ENCODE measurements at regions not wholly inside any gene's neighbourhood (a gene's known extent, or its start where the extent isn't known, plus 50 kb on each side); places are given as distances from the start of the nearest gene placed in this dataset.

GRCh38 chr21:15259824-15260223, 195.0 kb upstream of the NRIP1 start:
- Histone ChIP-seq H3K27ac (no peak overlapping the region), H3K4me1 (no peaks in the 10 kb centered on the region), H3K9me3 (no peaks in the 10 kb centered on the region), H3K4me3 (no peak overlapping the region), H3K27me3 (no peaks in the 10 kb centered on the region), H3K36me3 (no peaks in the 10 kb centered on the region)
- TF ChIP-seq EP300 (IDR thresholded peaks at IDR 0.05) (no peak), POLR2A (IDR thresholded peaks at IDR 0.05) (no peak), POLR2AphosphoS5 (IDR thresholded peaks at IDR 0.05) (no peak), CTCF (IDR thresholded peaks at IDR 0.05) (no peak)
- 92 to 93% methylated on average over 1 of the region's 1 CpG for WGBS, 2 donors
- DNase-seq (no peak), ATAC-seq (ENCODE audit: low FRiP score in 2 of 2) (no peak)

GRCh38 chr21:15260604-15261003, 195.8 kb upstream of the NRIP1 start:
- Histone ChIP-seq H3K4me1 (no peaks in the 10 kb centered on the region), H3K36me3 (no peaks in the 10 kb centered on the region), H3K4me3 (no peak overlapping the region), H3K27me3 (no peaks in the 10 kb centered on the region), H3K27ac (no peak overlapping the region), H3K9me3 (no peaks in the 10 kb centered on the region)
- no peak for DNase-seq
- TF ChIP-seq EP300 (IDR thresholded peaks at IDR 0.05) (no peak), CTCF (IDR thresholded peaks at IDR 0.05) (no peak), POLR2AphosphoS5 (IDR thresholded peaks at IDR 0.05) (no peak), POLR2A (IDR thresholded peaks at IDR 0.05) (no peak)
- WGBS, 2 donors, result 91 to 93% methylated on average over 4 of the region's 4 CpGs
- no peak for ATAC-seq (ENCODE audit: low FRiP score in 2 of 2)

DNA sequence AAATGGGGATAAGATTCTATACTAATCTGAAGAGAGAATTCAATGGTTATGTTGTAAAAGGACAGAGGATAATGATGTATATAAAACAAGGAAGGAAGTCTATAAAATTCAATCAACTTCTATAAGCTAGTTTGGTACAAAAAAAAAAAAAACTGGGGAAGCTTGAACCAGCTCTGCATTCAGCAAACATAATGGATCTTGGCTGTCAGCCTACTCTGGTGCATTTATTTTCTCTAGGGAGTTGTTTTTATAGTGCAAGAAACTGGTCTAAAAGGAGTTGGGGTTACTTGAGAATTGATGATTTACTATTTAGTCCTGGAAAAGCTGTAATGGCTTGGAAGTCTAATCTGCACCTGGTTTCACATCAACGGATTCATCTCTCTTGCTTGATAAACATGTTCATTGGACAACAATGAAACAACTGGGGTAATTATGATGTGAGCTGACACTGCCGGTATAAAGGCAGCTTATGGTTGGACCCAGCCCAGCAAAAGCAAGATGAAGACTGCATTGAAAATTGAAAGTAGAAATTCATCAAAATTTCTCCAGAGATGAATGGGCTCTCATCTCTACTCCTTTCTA, 199.4 kb upstream of the NRIP1 start:
- Histone ChIP-seq H3K9me3 (no peaks in the 10 kb centered on the region), H3K36me3 (no peaks in the 10 kb centered on the region), H3K27me3 (no peaks in the 10 kb centered on the region), H3K4me3 (no peak overlapping the region), H3K27ac (no peak overlapping the region), H3K4me1 (no peaks in the 10 kb centered on the region)
- DNase-seq, result no peak
- 64 to 70% methylated on average over 2 of the region's 2 CpGs for WGBS, 2 donors
- ATAC-seq (ENCODE audit: low FRiP score in 2 of 2), result no peak
- TF ChIP-seq EP300 (IDR thresholded peaks at IDR 0.05) (no peak), CTCF (IDR thresholded peaks at IDR 0.05) (no peak), POLR2AphosphoS5 (IDR thresholded peaks at IDR 0.05) (no peak), POLR2A (IDR thresholded peaks at IDR 0.05) (no peak)

GRCh38 chr21:15272171-15272570, 207.4 kb upstream of the NRIP1 start:
- H3K4me1 ChIP-seq, result no peaks in the 10 kb centered on the region
- H3K27me3 ChIP-seq, result no peaks in the 10 kb centered on the region
- no peaks in the 10 kb centered on the region for H3K9me3 ChIP-seq
- no peaks in the 10 kb centered on the region for H3K36me3 ChIP-seq
- ATAC-seq (ENCODE audit: low FRiP score in 2 of 2), result no peak
- no peak overlapping the region for H3K4me3 ChIP-seq
- DNase-seq, result no peak
- TF ChIP-seq EP300 (IDR thresholded peaks at IDR 0.05) (no peak), CTCF (IDR thresholded peaks at IDR 0.05) (no peak), POLR2A (IDR thresholded peaks at IDR 0.05) (no peak), POLR2AphosphoS5 (IDR thresholded peaks at IDR 0.05) (no peak)
- WGBS, 2 donors, result 69 to 72% methylated on average over 4 of the region's 4 CpGs
- H3K27ac ChIP-seq, result no peak overlapping the region

DNA sequence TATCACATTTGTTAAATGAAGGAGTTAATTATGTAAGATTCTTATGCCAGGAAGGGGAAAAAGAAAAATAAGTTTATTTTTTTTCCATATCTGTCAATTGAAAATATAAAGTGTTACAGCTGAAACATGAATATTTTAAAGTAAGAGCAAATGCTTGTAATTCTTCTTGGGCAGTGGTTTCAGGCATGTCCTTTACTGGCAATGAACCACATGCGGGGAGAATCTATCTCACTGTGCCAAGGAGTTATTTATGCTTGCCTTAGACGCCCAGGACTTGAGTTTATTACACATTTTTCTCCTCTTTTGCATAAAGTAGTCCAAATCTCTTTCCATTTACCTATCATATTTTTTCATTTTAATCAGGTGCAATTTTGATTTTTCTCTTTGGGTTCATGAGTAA, 207.8 kb upstream of the NRIP1 start:
- Histone ChIP-seq H3K4me1 (no peaks in the 10 kb centered on the region), H3K9me3 (no peaks in the 10 kb centered on the region), H3K27me3 (no peaks in the 10 kb centered on the region), H3K4me3 (no peak overlapping the region), H3K27ac (no peak overlapping the region), H3K36me3 (no peaks in the 10 kb centered on the region)
- no peak for TF ChIP-seq CTCF (IDR thresholded peaks at IDR 0.05)
- TF ChIP-seq POLR2AphosphoS5 (IDR thresholded peaks at IDR 0.05), result no peak
- TF ChIP-seq EP300 (IDR thresholded peaks at IDR 0.05), result no peak
- TF ChIP-seq POLR2A (IDR thresholded peaks at IDR 0.05), result no peak
- no peak for ATAC-seq (ENCODE audit: low FRiP score in 2 of 2)
- no peak for DNase-seq
- WGBS, 2 donors, result 39 to 44% methylated on average over 2 of the region's 2 CpGs
